HG02981 (cell line): ENCODE measurements at regions not wholly inside any gene's neighbourhood (a gene's known extent, or its start where the extent isn't known, plus 50 kb on each side); places are given as distances from the start of the nearest gene placed in this dataset.
"Not testable (repeated sequence)": the region's sequence is repeated elsewhere in the genome, so short reads cannot be mapped to it uniquely, and the experiment has no call there.

Source experiments
- ATAC-seq: cut with Tn5 transposase; IDR thresholded peaks from one replicate; pipeline ENCODE4 v1.9.1; 2021; ENCODE audit warnings: mild to moderate bottlenecking, moderate library complexity; ENCODE audit not compliant: unreplicated experiment

GRCh38 chr13:44668688-44669087, 92.6 kb upstream of the TSC22D1 start:
- no peak for ATAC-seq

GRCh38 chr13:44667943-44668342, 91.8 kb upstream of the TSC22D1 start:
- no peak for ATAC-seq

GRCh38 chr13:44666538-44666937, 90.4 kb upstream of the TSC22D1 start:
- not testable (repeated sequence) for ATAC-seq

- no peak for ATAC-seq
Measured at GRCh38 chr13:44664308-44664707, 88.2 kb upstream of the TSC22D1 start.

- no peak for ATAC-seq
Measured at GRCh38 chr13:44662515-44662914, 86.4 kb upstream of the TSC22D1 start.

- ATAC-seq, result no peak
Measured at GRCh38 chr13:44661936-44662335, 85.8 kb upstream of the TSC22D1 start.

- no peak for ATAC-seq
Measured at GRCh38 chr13:44660050-44660449, 83.9 kb upstream of the TSC22D1 start.

- no peak for ATAC-seq
Measured at GRCh38 chr13:44652962-44653660, 77.0 kb upstream of the TSC22D1 start.

- ATAC-seq, result no peak
Measured at GRCh38 chr13:44652168-44652567, 76.0 kb upstream of the TSC22D1 start.

- ATAC-seq, result no peak
Measured at GRCh38 chr13:44651724-44652123, 75.6 kb upstream of the TSC22D1 start.

- ATAC-seq, result no peak
Measured at GRCh38 chr13:44651209-44651608, 75.1 kb upstream of the TSC22D1 start.

GRCh38 chr13:44649834-44650233, 73.7 kb upstream of the TSC22D1 start:
- no peak for ATAC-seq

- ATAC-seq, result no peak
Measured at GRCh38 chr13:44649104-44649428, 72.9 kb upstream of the TSC22D1 start.

- no peak for ATAC-seq
Measured at GRCh38 chr13:44648392-44649103, 72.4 kb upstream of the TSC22D1 start.

- ATAC-seq, result not testable (repeated sequence)
Measured at GRCh38 chr13:44647560-44647959, 71.4 kb upstream of the TSC22D1 start.

GRCh38 chr13:44646044-44646443, 69.9 kb upstream of the TSC22D1 start:
- no peak for ATAC-seq

- no peak for ATAC-seq
Measured at GRCh38 chr13:44643256-44643655, 67.1 kb upstream of the TSC22D1 start.

GRCh38 chr13:44637581-44637980, 61.5 kb upstream of the TSC22D1 start:
- no peak for ATAC-seq

GRCh38 chr13:44629465-44630183, 53.5 kb upstream of the TSC22D1 start:
- no peak for ATAC-seq

- not testable (repeated sequence) for ATAC-seq
Measured at GRCh38 chr13:44628826-44629225, 52.7 kb upstream of the TSC22D1 start.

GRCh38 chr13:44627441-44627840, 51.3 kb upstream of the TSC22D1 start:
- ATAC-seq, result no peak

GRCh38 chr13:44626176-44626575, 50.0 kb upstream of the TSC22D1 start:
- ATAC-seq, result no peak
